NCI-H2227 (cell line): ENCODE measurements at regions not wholly inside any gene's neighbourhood (a gene's known extent, or its start where the extent isn't known, plus 50 kb on each side); places are given as distances from the start of the nearest gene placed in this dataset.

Experiments
- DNase-seq: peaks from one replicate; lab custom pipeline; 2025; ENCODE audit not compliant: unreplicated experiment; lab: John Stamatoyannopoulos, UW

DNA sequence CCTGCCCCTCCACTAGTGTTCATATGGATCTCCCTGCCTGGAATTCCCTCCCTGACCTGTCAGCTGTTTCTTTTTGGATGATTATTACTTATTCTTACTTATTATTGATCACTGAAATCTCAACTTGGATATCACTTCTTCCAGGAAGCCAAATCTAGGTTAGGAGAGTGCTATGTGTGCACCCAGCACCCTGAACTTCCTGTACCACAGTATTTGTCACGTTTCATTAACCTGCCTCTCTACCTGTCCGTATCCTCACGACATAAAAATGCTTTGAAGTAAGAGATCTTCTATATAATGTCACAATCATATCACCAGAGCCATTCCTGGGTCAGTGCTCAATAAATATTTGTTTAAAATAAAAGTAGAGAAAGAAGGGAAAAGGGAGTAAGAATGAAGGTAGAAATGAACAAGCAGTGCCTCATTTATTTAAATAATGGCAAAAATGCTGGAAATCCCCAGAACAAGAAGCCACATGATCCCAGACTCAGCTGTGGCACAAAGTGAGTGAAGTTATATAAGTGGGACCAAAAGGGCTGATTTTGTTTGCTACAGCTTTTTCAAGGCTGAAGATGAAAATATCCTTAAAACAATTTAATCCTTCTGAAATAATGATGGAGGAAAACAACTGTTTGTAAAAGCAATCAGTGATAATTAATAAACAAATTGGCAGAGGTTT, 88.0 kb upstream of the MANEA start:
- no peak for DNase-seq

DNA sequence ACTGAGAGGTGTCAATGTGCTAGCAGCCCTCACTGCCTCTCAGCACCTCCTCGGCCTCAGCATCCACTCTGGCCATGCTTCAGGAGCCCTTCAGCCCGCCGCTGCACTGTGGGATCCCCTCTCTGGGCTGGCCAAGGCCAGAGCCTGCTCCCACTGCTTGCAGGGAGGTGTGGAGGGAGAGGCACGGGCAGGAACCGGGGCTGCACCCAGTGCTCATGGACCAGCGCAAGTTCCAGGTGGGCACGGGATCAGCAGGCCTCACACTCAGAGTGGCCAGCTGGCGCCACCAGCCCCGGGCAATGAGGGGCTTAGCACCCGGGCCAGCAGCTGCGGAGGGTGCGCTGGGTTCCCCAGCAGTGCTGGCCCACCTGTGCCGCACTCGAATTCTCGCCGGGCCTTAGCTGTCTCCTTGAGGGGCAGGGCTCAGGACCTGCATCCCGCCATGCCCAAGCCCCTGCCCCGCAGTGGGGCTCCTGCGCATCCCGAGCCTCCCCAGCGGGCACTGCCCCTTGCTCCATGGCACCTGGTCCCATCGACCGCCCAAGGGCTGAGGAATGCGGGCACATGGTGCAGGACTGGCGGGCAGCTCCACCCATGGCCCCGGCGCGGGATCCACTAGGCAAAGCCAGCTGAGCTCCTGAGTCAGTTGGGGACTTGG, 80.4 kb upstream of the MANEA start:
- DNase-seq, result no peak

DNA sequence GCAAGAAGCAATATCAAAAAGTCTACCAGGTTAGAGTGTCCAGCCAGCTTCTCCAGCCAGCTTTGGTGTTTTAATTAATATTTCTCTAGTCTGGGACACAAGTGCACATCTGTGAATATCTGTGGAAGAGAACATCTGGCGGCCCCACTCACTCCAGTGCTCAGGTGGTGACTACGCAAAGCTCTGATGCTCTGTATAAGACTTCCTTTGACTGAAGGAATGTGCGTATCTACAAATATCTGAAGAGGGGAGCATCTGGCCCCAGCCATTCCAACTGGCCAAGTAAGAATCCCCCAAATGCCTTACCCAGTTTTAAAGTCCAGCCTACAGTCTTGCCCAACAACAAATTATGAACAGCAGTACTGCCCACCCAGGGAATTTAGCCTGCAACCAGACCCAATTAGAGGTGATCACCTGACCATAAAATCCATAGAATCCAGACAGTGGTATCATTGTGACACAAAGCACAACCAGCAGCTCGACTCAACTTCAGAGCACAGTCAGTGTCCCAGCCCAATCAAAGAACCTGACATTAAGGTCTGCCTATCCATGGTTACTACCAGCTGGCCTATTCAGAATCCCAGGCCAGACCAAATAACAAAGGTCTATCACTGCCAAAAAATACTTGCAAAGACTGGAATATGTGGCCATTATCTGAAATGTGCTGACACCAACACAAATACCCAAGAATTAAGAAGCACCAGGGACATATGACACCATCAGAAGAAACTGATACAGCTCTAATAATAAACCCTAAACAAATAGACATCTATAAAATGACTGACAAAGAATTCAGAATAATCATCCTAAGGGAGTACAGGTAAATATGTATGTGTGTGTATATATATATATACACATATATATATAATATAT, 76.1 kb upstream of the MANEA start:
- DNase-seq, result no peak

DNA sequence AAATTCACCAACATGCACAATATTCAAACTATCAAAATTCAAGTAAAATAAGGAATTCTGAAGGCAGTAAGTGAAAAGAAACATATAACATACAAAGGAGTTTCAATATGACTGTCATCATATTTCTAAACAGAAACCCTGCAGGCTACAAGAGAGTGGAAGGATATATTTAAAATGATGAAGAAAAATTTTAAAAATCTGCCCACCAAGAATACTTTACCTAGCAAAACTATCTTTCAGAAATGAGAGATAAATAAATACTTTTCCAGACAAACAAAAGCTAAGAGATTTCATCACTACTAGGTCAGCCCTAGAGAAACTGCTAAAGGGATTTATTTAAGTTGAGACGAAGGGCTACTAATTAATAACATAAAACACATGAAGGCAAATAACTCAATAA, 73.8 kb upstream of the MANEA start:
- DNase-seq, result no peak

DNA sequence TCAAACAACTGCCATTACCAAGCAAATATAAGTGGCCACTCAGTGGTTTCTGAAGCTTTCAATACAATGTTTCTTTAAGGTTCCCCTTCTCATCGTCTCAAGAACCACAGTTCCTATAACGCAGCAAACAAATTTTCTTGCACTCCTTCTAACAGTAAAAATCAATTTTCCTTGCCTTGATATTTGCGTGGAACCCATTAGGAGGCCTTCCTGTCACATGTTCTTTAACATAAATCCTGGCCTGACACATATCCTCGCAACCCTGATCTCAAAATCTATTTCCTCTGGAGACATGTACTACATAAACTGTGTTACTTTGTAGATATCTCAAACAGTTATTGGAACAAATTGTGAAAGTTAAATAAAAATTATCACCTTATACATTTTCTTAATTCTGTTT, 65.9 kb upstream of the MANEA start:
- no peak for DNase-seq

DNA sequence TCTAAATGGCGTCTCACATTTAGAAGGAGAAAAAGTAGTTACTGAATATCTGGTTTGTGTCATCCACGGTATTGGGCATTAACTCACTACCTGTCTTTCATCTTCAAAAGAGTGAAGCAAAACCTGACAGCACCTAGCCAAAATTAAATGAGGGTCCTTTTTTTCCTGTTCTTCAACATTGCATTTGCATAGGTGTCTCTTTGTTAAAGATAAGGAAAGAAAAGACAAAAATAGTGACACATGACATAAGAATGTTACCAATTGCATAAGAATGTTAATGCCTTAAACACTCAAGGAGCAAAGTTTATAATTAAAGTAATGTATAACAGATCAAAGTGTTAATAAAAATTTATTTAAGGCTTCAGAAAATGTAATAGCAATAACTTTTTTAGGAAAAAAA, 61.4 kb upstream of the MANEA start:
- no peak for DNase-seq

DNA sequence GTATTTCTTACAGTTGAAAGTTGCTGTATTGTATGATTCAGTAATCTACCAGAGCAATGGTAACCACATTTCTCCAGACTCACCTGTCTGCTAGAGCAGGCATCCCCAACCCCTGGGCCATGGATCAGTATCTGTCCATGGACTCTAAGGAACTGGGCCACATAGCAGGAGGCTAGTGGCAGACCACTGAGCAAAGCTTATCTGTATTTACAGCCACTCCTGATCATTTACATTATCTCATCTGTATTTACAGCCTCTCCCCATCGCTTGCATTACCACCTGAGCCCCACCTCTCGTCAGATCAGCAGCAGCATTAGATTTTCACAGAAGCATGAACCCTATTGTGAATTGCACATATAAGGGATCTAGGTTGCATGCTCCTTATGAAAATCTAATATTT, 60.3 kb upstream of the MANEA start:
- no peak for DNase-seq

DNA sequence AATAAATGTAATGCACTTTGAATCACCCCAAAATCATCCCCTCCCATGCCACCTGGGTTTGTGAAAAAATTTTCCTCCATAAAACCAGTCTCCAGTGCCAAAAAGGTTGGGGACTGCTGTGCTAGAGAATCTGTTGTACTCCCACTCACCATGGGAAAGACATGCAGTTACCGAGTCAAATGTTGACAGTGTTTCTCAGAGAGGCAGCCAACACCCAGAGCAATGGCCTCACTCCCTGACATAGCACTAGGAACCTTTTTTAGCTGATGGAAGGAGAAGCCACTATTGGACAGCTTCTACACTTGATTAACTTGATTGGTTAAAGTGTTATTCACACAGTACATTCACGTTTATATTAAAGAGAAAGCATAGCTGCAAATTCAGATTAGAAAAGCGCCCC, 59.8 kb upstream of the MANEA start:
- DNase-seq, result no peak

DNA sequence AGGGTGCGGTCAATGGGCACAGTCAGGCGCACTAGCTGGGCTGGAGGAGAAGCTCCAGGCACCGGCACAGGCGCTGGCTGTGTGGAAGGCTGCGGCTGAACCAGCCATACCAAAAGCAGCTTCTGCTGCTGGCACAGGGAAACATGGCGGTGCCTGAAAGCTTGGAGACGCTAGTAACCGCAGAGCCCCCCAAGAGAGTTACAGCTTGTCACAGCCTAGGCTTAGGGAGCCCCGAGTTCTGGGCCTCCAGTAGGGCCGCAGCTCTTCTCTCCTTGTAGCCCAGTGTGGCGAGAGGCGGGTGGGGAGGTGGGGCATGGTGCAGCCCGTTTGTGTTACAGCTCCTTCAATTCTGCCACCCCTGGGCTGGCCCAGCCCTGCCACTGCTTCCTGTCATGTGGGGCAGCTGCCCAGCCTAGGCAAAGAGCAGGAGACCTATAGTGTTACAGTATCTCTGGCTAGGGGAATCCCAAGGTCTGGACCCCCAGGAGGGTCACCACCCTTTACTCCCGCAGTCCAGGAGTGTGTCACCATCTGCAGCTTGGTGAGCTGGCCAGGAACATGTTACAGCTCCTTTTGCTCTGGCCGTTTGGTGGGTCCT, 58.6 kb upstream of the MANEA start:
- no peak for DNase-seq

DNA sequence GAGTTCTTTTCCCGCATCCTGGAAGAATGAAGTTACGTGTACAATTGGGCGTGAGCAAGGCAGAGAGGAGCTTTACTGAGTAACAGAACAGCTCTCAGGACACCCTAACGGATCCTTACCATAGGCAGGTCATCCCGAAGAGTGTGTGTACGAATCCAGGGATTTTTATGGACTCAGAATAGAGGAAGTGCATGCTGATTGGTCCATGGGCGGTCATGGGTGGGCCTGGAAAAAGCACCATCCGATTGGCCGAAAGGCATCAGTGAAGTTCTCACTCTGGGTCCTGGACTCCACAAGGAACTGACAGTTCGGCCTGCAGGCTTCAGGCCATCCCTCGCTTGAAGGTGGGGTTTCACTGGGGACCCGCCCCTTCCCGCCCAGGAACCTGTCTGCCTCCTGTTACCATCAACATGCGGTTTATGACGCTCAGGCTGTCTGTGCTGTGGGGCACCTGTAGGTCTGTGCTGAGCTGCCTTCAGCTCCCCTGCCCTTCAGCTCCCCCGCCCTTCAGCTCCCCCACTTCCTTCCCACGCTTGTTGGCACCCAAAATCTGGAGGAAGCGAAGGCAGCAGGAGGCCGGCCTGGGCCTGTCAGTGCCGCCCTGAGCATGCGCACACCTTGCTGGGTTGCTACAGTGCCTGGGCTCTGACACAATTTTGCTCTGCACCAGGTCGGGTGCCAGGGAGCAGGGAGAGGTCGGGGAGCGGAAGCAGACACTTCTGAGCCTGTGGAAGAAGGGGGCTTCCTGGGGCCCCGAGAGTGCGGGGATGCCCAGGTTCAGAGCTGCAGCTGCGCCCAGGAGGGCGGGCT, 57.9 kb upstream of the MANEA start:
- DNase-seq, result no peak

DNA sequence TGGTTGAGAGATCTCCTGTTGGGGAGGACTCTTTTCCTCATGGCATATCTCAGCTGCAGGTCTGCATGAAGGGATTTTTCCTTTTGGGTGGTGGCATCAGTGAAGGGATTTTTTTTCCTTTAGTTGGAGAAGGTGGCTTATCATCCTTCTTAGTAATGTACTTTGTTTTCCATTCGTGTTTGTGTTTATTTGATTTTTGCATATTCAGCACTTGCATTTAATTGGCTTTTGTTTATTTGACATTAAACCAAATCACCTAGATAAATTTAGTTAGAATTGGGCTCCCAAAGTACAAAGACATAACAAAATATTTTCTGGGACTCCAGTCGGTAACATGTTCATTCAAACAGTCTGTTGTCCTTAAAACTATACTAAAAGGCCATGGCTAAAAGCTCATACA, 56.2 kb upstream of the MANEA start:
- no peak for DNase-seq
